Mucosa of descending colon (tissue), 3 donors: ENCODE measurements at regions not wholly inside any gene's neighbourhood (a gene's known extent, or its start where the extent isn't known, plus 50 kb on each side); places are given as distances from the start of the nearest gene placed in this dataset.
A peak's percentile ranks its signal among the peaks of the same experiment; 100 is the strongest.

Experiments
- ATAC-seq: fragments of 200-7000 bp; cut with Tn5 transposase; one replicate; pipeline ENCODE4 v1.9.1; 2020; ENCODE audit warnings: mild to moderate bottlenecking, moderate library complexity
- DNase-seq, 3 donors: peaks; one replicate each; pipeline ENCODE4 v3.0.0-alpha.2; 2020
- H3K36me3 ChIP-seq: fragments of 200-600 bp; one replicate; pipeline ENCODE4 v1.8.0; 2021; ENCODE audit warnings: low read depth, mild to moderate bottlenecking
- H3K4me1 ChIP-seq: fragments of 200-600 bp; one replicate; pipeline ENCODE4 v1.8.0; 2021; ENCODE audit warnings: low read depth, mild to moderate bottlenecking
- H3K4me3 ChIP-seq: fragments of 200-600 bp; one replicate; pipeline ENCODE4 v1.8.0; 2021; ENCODE audit warnings: mild to moderate bottlenecking
- H3K9me3 ChIP-seq: fragments of 200-600 bp; one replicate; pipeline ENCODE4 v1.8.0; 2021; ENCODE audit warnings: mild to moderate bottlenecking
- intact Hi-C, 2 donors: fragments of 100-400 bp; cut with DNase I in 1 of 2; cut with micrococcal nuclease in 1 of 2; formaldehyde crosslinking; loops; one replicate each; pipeline versions ENCODE4 v1.11.0 to v1.11.1; 2022; cut with DNase I, micrococcal nuclease
- TF ChIP-seq, protein P1 (sequence below): fragments of 200-600 bp; IDR thresholded peaks from one replicate; pipeline ENCODE4 v1.8.0; 2022; ENCODE audit warnings: antibody characterized with exemption, mild to moderate bottlenecking
- donor health status: DM: no; HTN: no; CAD: no; lungs with moderate emphysema.
- donor health status: DM: no; HTN: no; CAD: no.
- donor health status: DM: no; HTN: yes; CAD: no.

GRCh38 chr3:31224936-31225335 lies 307.8 kb upstream of the STT3B start:
- DNase-seq (no peak), ATAC-seq (no peak)
- Histone ChIP-seq H3K4me3 (no peak overlapping the region), H3K9me3 (no peaks in the 10 kb centered on the region), H3K36me3 (no peaks in the 10 kb centered on the region), H3K4me1 (peaks cover 2% of the 10 kb centered on the region)
- TF ChIP-seq, protein P1, sequence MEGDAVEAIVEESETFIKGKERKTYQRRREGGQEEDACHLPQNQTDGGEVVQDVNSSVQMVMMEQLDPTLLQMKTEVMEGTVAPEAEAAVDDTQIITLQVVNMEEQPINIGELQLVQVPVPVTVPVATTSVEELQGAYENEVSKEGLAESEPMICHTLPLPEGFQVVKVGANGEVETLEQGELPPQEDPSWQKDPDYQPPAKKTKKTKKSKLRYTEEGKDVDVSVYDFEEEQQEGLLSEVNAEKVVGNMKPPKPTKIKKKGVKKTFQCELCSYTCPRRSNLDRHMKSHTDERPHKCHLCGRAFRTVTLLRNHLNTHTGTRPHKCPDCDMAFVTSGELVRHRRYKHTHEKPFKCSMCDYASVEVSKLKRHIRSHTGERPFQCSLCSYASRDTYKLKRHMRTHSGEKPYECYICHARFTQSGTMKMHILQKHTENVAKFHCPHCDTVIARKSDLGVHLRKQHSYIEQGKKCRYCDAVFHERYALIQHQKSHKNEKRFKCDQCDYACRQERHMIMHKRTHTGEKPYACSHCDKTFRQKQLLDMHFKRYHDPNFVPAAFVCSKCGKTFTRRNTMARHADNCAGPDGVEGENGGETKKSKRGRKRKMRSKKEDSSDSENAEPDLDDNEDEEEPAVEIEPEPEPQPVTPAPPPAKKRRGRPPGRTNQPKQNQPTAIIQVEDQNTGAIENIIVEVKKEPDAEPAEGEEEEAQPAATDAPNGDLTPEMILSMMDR: no peak
- intact Hi-C loops: loop anchor here in 1 of 2 donors (1.0 kb wide), 1 partner anchor 46 kb away; no protein-coding TSS in a partner anchor

- Histone ChIP-seq H3K4me1 (peaks cover 2% of the 10 kb centered on the region), H3K4me3 (no peak overlapping the region), H3K36me3 (no peaks in the 10 kb centered on the region), H3K9me3 (no peaks in the 10 kb centered on the region)
- ATAC-seq (no peak), DNase-seq (no peak)
- TF ChIP-seq, protein P1: no peak
- intact Hi-C loops: loop anchor here in 1 of 2 donors (1.0 kb wide), 1 partner anchor 45 kb away; no protein-coding TSS in a partner anchor
These were observed 306.8 kb upstream of the STT3B start for GRCh38 chr3:31225923-31226322.

DNA sequence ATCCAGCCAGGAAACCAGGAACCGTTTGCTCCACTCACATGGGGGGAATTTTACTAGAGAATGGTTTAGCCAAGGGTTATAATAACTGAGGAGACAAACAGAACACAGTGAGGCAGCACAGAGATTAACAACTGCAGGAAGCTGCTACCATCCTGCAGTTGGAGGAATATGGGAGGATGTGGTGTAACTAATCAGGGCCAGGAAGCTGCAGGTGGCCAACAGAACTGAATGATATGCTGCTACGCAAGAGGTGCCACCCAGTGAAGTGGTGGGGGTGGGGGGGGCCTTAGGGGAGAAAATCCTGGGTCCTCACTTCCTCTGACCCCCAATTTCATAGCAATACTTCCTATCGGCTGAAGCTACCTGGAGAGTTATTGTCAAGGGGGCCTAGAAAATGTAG lies 306.4 kb upstream of the STT3B start:
- DNase-seq (peak in 1 of 3 donors; percentile 54), ATAC-seq (peak; percentile 70)
- Histone ChIP-seq H3K4me3 (no peak overlapping the region), H3K36me3 (no peaks in the 10 kb centered on the region), H3K4me1 (peaks cover 2% of the 10 kb centered on the region), H3K9me3 (no peaks in the 10 kb centered on the region)
- intact Hi-C loops: no loop called here
- TF ChIP-seq, protein P1: no peak

DNA sequence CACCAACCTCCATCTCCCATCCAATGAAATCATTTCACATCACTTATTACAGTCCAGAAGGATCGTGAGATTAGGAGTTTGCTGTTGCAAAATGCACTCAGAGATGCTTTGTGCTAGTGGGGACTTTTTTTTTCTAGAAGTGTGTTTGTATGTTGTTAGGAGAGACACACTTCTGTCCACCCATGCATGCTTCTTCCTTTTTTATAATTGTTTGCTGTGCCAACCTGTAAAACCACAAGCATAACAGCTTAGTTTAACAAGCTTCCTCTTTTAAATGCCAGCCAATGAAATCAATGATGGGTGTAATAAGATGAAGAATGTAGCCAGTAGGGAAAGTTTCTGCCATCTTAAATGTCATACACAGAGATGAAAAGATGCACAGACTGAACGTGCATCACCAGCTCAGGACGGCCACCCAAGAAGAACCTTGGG lies 305.6 kb upstream of the STT3B start:
- intact Hi-C loops: no loop called here
- TF ChIP-seq, protein P1: no peak
- no peaks in the 10 kb centered on the region for H3K36me3 ChIP-seq
- DNase-seq (no peak), ATAC-seq (peak; percentile 81)
- peaks cover 2% of the 10 kb centered on the region for H3K4me1 ChIP-seq
- no peaks in the 10 kb centered on the region for H3K9me3 ChIP-seq
- H3K4me3 ChIP-seq: no peak overlapping the region

GRCh38 chr3:31230425-31231223 lies 302.1 kb upstream of the STT3B start:
- ATAC-seq (no peak), DNase-seq (no peak)
- Histone ChIP-seq H3K9me3 (no peaks in the 10 kb centered on the region), H3K4me1 (no peaks in the 10 kb centered on the region), H3K36me3 (no peaks in the 10 kb centered on the region), H3K4me3 (no peak overlapping the region)
- TF ChIP-seq, protein P1: no peak
- intact Hi-C loops: no loop called here
